Osteocyte (in vitro differentiated cells): ENCODE measurements at regions not wholly inside any gene's neighbourhood (a gene's known extent, or its start where the extent isn't known, plus 50 kb on each side); places are given as distances from the start of the nearest gene placed in this dataset.
"Not testable (repeated sequence)": the region's sequence is repeated elsewhere in the genome, so short reads cannot be mapped to it uniquely, and the experiment has no call there.

Source experiments
- DNase-seq: peaks from one replicate; pipeline ENCODE4 v3.0.0; 2021; ENCODE audit warnings: mixed read lengths; ENCODE audit not compliant: unreplicated experiment; ENCODE audit errors: extremely low spot score
- H3K27ac Mint-ChIP-seq: one replicate; pipeline ENCODE4 v1.8.0; 2021; ENCODE audit warnings: mild to moderate bottlenecking, mixed read lengths; ENCODE audit not compliant: unreplicated experiment
- H3K27me3 Mint-ChIP-seq: one replicate; pipeline ENCODE4 v1.8.0; 2021; ENCODE audit warnings: mixed read lengths; ENCODE audit not compliant: unreplicated experiment
- H3K36me3 Mint-ChIP-seq: one replicate; pipeline ENCODE4 v1.8.0; 2021; ENCODE audit warnings: mixed read lengths; ENCODE audit not compliant: unreplicated experiment
- H3K4me1 Mint-ChIP-seq: one replicate; pipeline ENCODE4 v1.8.0; 2021; ENCODE audit warnings: mixed read lengths; ENCODE audit not compliant: unreplicated experiment
- H3K4me3 Mint-ChIP-seq: one replicate; pipeline ENCODE4 v1.8.0; 2021; ENCODE audit warnings: mild to moderate bottlenecking, moderate library complexity, mixed read lengths; ENCODE audit not compliant: unreplicated experiment
- H3K9me3 Mint-ChIP-seq: one replicate; pipeline ENCODE4 v1.8.0; 2021; ENCODE audit warnings: mixed read lengths; ENCODE audit not compliant: unreplicated experiment
- CTCF ChIP-seq: fragments of 200-600 bp; sonication (generic); IDR thresholded peaks from 2 replicates; pipeline ENCODE4 v1.5.0; 2021; ENCODE audit warnings: antibody characterized with exemption, mild to moderate bottlenecking, moderate library complexity

GRCh38 chr5:57360871-57361270, 121.7 kb downstream of the ACTBL2 start:
- Mint-ChIP-seq H3K4me1 (peaks cover 5% of the 10 kb centered on the region), H3K27me3 (peaks cover 3% of the 10 kb centered on the region), H3K9me3 (no peaks in the 10 kb centered on the region), H3K27ac (no peak overlapping the region), H3K36me3 (no peaks in the 10 kb centered on the region), H3K4me3 (no peak overlapping the region)
- no peak for DNase-seq
- TF ChIP-seq CTCF, result no peak

- no peaks in the 10 kb centered on the region for H3K4me1 Mint-ChIP-seq
- no peaks in the 10 kb centered on the region for H3K36me3 Mint-ChIP-seq
- peaks cover 4% of the 10 kb centered on the region for H3K9me3 Mint-ChIP-seq
- H3K4me3 Mint-ChIP-seq, result no peak overlapping the region
- H3K27ac Mint-ChIP-seq, result no peak overlapping the region
- H3K27me3 Mint-ChIP-seq, result peaks cover 3% of the 10 kb centered on the region
- DNase-seq, result no peak
- no peak for TF ChIP-seq CTCF
Observed at GRCh38 chr5:57358796-57359592, 123.6 kb downstream of the ACTBL2 start.

GRCh38 chr5:57356850-57357249, 125.8 kb downstream of the ACTBL2 start:
- not testable (repeated sequence) for H3K36me3 Mint-ChIP-seq, H3K9me3 Mint-ChIP-seq, H3K4me3 Mint-ChIP-seq, H3K27me3 Mint-ChIP-seq, H3K27ac Mint-ChIP-seq, DNase-seq, H3K4me1 Mint-ChIP-seq

GRCh38 chr5:57349214-57349613, 133.4 kb downstream of the ACTBL2 start:
- no peaks in the 10 kb centered on the region for H3K36me3 Mint-ChIP-seq
- no peak for TF ChIP-seq CTCF
- no peak overlapping the region for H3K27ac Mint-ChIP-seq
- H3K9me3 Mint-ChIP-seq, result no peaks in the 10 kb centered on the region
- no peak for DNase-seq
- H3K4me3 Mint-ChIP-seq, result no peak overlapping the region
- H3K4me1 Mint-ChIP-seq, result no peaks in the 10 kb centered on the region
- peaks cover 8% of the 10 kb centered on the region for H3K27me3 Mint-ChIP-seq

GRCh38 chr5:57348376-57349140, 134.1 kb downstream of the ACTBL2 start:
- Mint-ChIP-seq H3K27ac (no peak overlapping the region), H3K9me3 (no peaks in the 10 kb centered on the region), H3K27me3 (peaks cover 8% of the 10 kb centered on the region), H3K4me3 (no peak overlapping the region), H3K36me3 (no peaks in the 10 kb centered on the region), H3K4me1 (no peaks in the 10 kb centered on the region)
- TF ChIP-seq CTCF, result no peak
- no peak for DNase-seq
